K562 (cell line): ENCODE measurements at regions not wholly inside any gene's neighbourhood (a gene's known extent, or its start where the extent isn't known, plus 50 kb on each side); places are given as distances from the start of the nearest gene placed in this dataset.

ENCODE experiments used
- AFF4 ChIP-seq: sonication (generic); formaldehyde crosslinking; IDR thresholded peaks from 2 replicates; pipeline ENCODE4 v1.8.0; 2023; ENCODE audit warnings: mild to moderate bottlenecking, missing genetic modification reagents
- MGA ChIP-seq: fragments of 450-650 bp; IDR thresholded peaks from 2 replicates; pipeline ENCODE4 v1.6.1; 2016; ENCODE audit warnings: mild to moderate bottlenecking, moderate library complexity
- THAP12 ChIP-seq: fragments of 250-450 bp; sonication (Bioruptor Pico); IDR thresholded peaks from 2 replicates; pipeline ENCODE4 v1.9.0; 2021; ENCODE audit warnings: mild to moderate bottlenecking, inconsistent platforms
- ZSCAN29 ChIP-seq: fragments of 450-650 bp; IDR thresholded peaks from 2 replicates; pipeline ENCODE4 v1.6.1; 2017
- TF ChIP-seq, protein P1 (sequence below): sonication (generic); formaldehyde crosslinking; IDR thresholded peaks from 2 replicates; pipeline ENCODE4 v1.8.1; 2022; ENCODE audit warnings: missing genetic modification reagents

DNA sequence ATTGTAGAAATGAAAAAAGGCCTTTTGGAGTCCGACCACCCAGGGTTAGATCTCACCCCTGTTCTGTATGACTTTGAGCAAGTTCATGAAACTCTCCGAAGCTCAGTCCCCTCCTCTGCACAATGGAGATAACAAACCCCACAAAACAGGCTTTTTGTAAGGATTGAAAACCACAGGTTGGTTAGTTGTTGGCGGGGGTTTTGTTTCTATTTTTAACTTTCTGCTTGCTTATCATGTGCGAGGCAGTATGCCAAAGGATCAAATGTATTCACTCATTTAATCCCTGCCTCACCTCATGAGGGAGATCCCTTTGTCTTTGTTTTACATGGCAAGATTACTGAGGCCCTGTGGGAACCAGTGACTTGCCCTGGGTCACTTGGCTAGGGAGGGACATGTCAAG lies 539.1 kb downstream of the CDK5RAP2 start (continued):
- TF ChIP-seq AFF4 (CRISPR knock-in tag) (no peak), THAP12 (no peak), ZSCAN29 (no peak), MGA (no peak)
- TF ChIP-seq, protein P1, sequence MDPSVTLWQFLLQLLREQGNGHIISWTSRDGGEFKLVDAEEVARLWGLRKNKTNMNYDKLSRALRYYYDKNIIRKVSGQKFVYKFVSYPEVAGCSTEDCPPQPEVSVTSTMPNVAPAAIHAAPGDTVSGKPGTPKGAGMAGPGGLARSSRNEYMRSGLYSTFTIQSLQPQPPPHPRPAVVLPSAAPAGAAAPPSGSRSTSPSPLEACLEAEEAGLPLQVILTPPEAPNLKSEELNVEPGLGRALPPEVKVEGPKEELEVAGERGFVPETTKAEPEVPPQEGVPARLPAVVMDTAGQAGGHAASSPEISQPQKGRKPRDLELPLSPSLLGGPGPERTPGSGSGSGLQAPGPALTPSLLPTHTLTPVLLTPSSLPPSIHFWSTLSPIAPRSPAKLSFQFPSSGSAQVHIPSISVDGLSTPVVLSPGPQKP = no peak
